ENCODE measurements at regions not wholly inside any gene's neighbourhood (a gene's known extent, or its start where the extent isn't known, plus 50 kb on each side); places are given as distances from the start of the nearest gene placed in this dataset.

- no peak for TF ChIP-seq CTCF (IDR thresholded peaks at IDR 0.05; ENCODE audit: insufficient read depth, missing control alignments)
- FAIRE-seq = no peak
- no peak for DNase-seq (ENCODE audit: insufficient read length, low spot score)
Observed at GRCh38 chr3:88239870-88240269, 90.1 kb downstream of the C3orf38 start.

GRCh38 chr3:88248658-88249057 lies 98.9 kb downstream of the C3orf38 start:
- DNase-seq (ENCODE audit: insufficient read length, low spot score) (no peak), FAIRE-seq (no peak)
- TF ChIP-seq CTCF (IDR thresholded peaks at IDR 0.05; ENCODE audit: insufficient read depth, missing control alignments) = no peak

- no peak for TF ChIP-seq CTCF (IDR thresholded peaks at IDR 0.05; ENCODE audit: insufficient read depth, missing control alignments)
Observed at GRCh38 chr3:88259045-88259444, 109.3 kb downstream of the C3orf38 start.

GRCh38 chr3:88262527-88262926 lies 112.8 kb downstream of the C3orf38 start:
- DNase-seq (ENCODE audit: insufficient read length, low spot score) = no peak
- FAIRE-seq = no peak
- TF ChIP-seq CTCF (IDR thresholded peaks at IDR 0.05; ENCODE audit: insufficient read depth, missing control alignments) = no peak

More at GRCh38 chr3:88259045-88259444, 109.3 kb downstream of the C3orf38 start:
- FAIRE-seq = no peak
- no peak for DNase-seq (ENCODE audit: insufficient read length, low spot score)

GRCh38 chr3:88263417-88264100 lies 113.8 kb downstream of the C3orf38 start:
- FAIRE-seq (peak; percentile 63), DNase-seq (ENCODE audit: insufficient read length, low spot score) (peak; percentile 13)
- TF ChIP-seq CTCF (IDR thresholded peaks at IDR 0.05; ENCODE audit: insufficient read depth, missing control alignments) = no peak

GRCh38 chr3:88267441-88267840 lies 117.7 kb downstream of the C3orf38 start:
- TF ChIP-seq CTCF (IDR thresholded peaks at IDR 0.05; ENCODE audit: insufficient read depth, missing control alignments) = no peak
- DNase-seq (ENCODE audit: insufficient read length, low spot score) = no peak
- no peak for FAIRE-seq

- no peak for DNase-seq (ENCODE audit: insufficient read length, low spot score)
- TF ChIP-seq CTCF (IDR thresholded peaks at IDR 0.05; ENCODE audit: insufficient read depth, missing control alignments) = no peak
- FAIRE-seq = no peak
Observed at GRCh38 chr3:88267847-88268246, 118.1 kb downstream of the C3orf38 start.

All from D721Med (cell line).